GM19372 (cell line): ENCODE measurements at regions not wholly inside any gene's neighbourhood (a gene's known extent, or its start where the extent isn't known, plus 50 kb on each side); places are given as distances from the start of the nearest gene placed in this dataset.
"Not testable (repeated sequence)": the region's sequence is repeated elsewhere in the genome, so short reads cannot be mapped to it uniquely, and the experiment has no call there.

Experiments
- ATAC-seq: cut with Tn5 transposase; IDR thresholded peaks from one replicate; pipeline ENCODE4 v1.9.1; 2021; ENCODE audit warnings: mild to moderate bottlenecking, low read depth, moderate library complexity; ENCODE audit not compliant: unreplicated experiment

GRCh38 chr17:14590459-14591250 lies 289.8 kb downstream of the HS3ST3B1 start:
- no peak for ATAC-seq

- ATAC-seq = no peak
Measured at GRCh38 chr17:14585099-14585498, 284.2 kb downstream of the HS3ST3B1 start.

- no peak for ATAC-seq
Measured at GRCh38 chr17:14582996-14583395, 282.1 kb downstream of the HS3ST3B1 start.

GRCh38 chr17:14581186-14581830 lies 280.4 kb downstream of the HS3ST3B1 start:
- ATAC-seq = no peak

DNA sequence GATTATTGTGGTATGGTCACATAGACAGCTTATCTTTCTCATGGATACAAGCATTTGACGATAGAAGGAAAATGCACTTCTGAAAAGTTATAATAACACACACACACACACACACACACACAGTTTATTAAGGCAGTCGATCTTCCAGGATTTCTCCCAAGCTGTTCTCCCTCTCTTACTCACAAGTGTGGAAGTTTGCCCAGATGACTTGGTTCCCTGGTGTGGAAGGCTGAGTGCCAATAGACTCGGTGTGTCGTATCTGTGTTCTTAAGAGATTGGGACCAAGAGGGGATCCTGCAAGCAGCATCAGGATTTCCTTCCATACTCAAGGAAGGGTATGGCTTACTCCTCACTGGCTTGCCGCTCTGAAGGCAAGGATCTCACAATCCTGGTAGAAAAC lies 279.6 kb downstream of the HS3ST3B1 start:
- ATAC-seq = no peak

DNA sequence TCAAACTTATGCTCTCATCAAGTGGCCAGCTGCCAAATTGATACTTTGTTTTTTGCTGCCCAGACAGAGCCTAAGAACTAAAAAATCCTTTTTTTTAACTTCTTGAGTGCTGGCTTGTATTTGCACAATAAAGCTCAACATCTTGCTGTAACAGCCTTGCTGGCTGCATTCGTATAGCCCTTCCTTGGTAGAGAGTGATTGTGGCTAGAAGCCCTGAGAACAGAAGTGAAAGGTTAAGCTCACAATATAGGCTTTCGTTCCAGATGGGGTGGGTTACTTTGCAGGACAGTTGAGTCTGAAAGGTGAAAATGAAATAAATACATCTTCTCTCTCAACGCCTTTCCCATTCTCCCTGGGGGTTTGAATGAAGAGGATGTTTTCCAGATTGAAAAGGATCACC lies 278.8 kb downstream of the HS3ST3B1 start:
- no peak for ATAC-seq

- ATAC-seq = no peak
Measured at GRCh38 chr17:14575471-14575953, 274.6 kb downstream of the HS3ST3B1 start.

DNA sequence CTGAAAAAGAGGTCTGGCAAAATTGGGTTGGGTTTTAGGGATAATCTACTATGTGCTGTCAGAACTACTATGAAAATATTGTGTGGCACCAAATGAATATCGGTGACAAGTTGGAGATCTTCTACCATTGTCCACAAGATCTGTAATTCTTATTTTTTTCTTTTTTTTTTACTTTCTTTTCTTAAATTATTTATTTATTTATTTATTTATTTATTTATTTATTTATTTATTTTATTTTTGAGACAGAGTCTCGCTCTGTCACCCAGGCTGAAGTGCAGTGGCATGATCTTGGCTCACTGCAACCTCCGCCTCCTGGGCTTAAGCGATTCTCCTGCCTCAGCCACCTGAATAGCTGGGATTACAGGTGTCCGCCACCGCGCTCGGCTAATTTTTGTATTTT lies 259.4 kb downstream of the HS3ST3B1 start:
- not testable (repeated sequence) for ATAC-seq

DNA sequence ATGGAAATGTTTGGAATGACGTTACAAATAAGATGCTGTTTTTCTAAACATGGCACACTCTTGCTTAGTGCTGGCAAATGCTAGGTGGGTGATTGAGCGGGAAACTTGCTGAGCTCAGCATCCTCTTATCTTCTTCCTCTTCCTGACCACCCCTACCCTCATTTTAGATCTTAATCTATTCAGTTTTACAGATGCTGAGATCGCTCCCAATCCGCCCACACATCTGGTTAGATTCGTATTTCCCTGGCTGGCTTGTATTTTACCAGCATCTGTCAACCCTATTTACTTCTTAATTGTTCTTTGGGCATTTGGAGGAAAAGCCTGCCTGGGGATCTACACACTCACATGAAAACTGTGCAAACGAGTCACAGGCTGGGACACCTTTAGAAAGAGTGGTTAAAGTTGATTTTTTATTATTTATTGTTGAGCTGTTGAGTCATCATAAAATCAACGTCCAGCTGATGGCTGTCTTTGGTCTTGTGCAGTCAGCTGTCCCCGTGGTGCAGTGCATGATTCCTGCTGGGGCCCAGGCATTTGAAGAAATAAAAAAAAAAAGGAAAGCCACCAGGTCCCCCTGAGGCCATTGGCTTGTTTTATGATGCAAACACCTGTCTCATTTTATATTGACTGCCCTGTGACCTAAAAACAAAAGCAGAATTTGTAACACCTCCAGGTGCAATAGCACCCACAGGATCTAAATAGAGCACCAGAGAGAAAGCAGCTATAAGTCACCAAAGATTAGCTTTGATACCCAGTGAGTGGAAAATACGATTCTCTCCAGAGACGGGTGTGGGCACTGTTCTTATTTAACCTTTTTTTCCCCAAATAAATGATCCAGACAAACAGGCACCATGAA lies 258.6 kb downstream of the HS3ST3B1 start:
- no peak for ATAC-seq

- ATAC-seq = no peak
Measured at GRCh38 chr17:14557480-14557879, 256.6 kb downstream of the HS3ST3B1 start.

GRCh38 chr17:14553847-14554246 lies 253.0 kb downstream of the HS3ST3B1 start:
- ATAC-seq = no peak

DNA sequence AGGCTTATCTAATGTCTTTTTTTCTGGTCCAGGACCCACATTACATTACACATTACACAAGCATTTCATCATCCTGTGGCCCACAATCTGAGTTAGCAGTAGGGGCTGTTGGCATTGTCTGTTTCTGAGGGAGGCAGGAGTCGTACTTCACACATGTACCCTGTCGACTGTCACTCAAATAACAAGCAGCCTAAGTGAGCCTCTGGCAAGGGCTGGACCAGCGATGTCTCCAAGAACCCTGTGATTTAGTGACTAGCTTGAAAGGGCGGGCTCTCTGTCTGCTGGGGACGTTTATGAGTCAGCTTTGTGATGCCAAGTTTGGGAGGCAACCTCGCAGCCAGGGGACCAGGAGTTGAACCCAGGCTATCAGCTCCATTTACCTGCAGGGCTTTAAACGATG lies 251.4 kb downstream of the HS3ST3B1 start:
- no peak for ATAC-seq

DNA sequence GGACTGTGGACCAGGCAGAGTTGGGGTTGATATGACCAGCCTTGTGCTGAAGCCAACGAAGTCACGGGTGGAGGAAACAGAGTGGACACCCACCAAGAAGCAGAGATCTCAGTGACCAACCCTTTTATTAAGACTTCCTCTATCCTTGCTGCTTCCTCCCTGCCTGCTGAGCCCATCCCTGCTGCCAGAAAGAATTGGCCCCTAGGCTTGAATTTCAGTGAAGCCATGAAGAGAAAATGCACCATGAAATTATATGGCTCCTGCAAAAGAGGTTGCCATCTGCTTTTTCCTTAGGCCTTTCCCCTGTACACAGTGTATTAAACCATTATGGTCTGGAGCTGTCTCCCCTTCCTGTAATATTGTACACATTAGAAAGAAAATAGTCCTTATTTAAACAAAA lies 246.7 kb downstream of the HS3ST3B1 start:
- no peak for ATAC-seq

DNA sequence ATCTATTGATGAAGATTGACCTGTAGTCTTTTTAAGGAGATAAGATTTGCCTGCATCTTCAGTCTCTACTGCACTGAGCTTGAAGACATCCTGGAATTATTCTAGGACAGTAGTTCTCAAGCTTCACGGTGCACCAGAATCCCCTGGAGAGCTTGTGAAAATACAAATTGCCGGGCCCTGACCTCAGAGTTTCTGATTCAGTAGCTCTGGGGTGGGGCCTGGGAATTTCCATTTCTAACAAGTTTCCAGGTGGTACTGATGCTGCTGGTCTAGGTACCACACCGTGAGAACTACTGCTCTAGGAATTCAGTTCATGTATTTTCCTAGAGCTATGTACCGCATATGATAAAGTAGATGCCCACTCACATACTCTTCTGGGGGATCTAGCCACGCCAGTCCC lies 246.1 kb downstream of the HS3ST3B1 start:
- ATAC-seq = no peak

- ATAC-seq = no peak
Measured at GRCh38 chr17:14545156-14545906, 244.4 kb downstream of the HS3ST3B1 start.

GRCh38 chr17:14541714-14542113 lies 240.8 kb downstream of the HS3ST3B1 start:
- ATAC-seq = no peak

DNA sequence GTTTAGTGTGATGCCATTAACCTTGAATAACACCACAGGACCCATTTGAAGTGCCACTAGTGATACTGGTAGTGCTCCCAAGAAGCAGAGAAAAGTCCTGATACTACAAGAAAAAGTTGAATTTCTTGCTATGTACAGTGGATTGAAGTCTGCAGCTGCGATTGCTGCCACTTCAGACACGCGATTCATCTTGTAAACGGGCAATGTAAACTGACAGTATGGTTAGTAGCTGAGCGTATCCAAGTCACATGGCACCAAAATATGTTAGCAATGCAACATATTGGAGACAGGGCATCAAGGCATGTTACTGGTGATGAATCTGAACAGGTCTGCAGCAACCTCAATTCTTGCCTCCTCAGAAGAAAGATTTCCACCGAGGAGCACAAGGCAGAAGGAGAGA lies 238.9 kb downstream of the HS3ST3B1 start:
- ATAC-seq = no peak

DNA sequence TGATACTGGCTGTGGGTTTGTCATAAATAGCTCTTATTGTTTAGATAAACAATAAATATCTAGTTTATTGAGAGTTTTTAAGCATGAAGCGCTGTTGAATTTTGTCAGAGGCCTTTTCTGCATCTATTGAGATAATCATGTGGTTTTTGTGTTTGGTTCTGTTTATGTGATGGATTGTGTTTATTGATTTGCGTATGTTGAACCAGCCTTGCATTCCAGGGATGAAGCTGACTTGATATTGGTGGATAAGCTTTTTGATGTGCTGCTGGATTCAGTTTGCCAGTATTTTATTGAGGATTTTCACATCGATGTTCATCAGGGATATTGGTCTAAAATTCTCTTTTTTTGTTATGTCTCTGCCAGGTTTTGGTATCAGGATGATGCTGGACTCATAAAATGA lies 231.4 kb downstream of the HS3ST3B1 start:
- ATAC-seq = not testable (repeated sequence)

- no peak for ATAC-seq
Measured at GRCh38 chr17:14525551-14526455, 224.9 kb downstream of the HS3ST3B1 start.
